ENCODE measurements at regions not wholly inside any gene's neighbourhood (a gene's known extent, or its start where the extent isn't known, plus 50 kb on each side); places are given as distances from the start of the nearest gene placed in this dataset.

DNA sequence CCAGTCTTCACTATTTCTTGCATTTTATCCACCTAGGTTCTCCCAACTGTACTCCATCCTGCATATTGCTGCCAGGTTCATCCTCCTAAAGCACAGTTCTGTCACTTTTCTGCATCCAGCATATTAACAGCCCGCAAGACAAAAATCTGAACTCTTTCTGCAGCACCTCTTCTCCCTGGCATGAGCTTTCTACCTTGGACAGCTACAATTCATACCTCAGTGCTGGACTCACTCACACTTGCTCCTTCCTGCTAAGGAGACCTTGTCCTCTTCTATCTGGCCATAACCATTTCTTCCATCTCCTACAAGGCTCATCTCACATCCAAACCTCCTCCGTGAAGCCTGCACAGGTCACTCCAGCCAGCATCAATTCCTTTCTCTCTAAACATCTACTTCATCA lies 170.1 kb upstream of the GRIP1 start:
- H3K4me3 ChIP-seq (ENCODE audit: low read length in 3 of 3) = no peak overlapping the region
- TF ChIP-seq, protein P1, sequence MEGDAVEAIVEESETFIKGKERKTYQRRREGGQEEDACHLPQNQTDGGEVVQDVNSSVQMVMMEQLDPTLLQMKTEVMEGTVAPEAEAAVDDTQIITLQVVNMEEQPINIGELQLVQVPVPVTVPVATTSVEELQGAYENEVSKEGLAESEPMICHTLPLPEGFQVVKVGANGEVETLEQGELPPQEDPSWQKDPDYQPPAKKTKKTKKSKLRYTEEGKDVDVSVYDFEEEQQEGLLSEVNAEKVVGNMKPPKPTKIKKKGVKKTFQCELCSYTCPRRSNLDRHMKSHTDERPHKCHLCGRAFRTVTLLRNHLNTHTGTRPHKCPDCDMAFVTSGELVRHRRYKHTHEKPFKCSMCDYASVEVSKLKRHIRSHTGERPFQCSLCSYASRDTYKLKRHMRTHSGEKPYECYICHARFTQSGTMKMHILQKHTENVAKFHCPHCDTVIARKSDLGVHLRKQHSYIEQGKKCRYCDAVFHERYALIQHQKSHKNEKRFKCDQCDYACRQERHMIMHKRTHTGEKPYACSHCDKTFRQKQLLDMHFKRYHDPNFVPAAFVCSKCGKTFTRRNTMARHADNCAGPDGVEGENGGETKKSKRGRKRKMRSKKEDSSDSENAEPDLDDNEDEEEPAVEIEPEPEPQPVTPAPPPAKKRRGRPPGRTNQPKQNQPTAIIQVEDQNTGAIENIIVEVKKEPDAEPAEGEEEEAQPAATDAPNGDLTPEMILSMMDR (IDR thresholded peaks at IDR 0.05; ENCODE audit: borderline replicate concordance, extremely low read depth, insufficient read depth) = no peak
- no peak overlapping the region for H3K27ac ChIP-seq (ENCODE audit: low read depth in 2 of 2, low read length in 2 of 2)
- peaks cover 0 to 2% (median 0%) of the 10 kb centered on the region in 3 donors for H3K9me3 ChIP-seq (ENCODE audit: control insufficient read depth in 2 of 3, insufficient read depth in 1 of 3, low read length in 3 of 3)
- no peaks in the 10 kb centered on the region for H3K36me3 ChIP-seq (ENCODE audit: control insufficient read depth in 2 of 3, insufficient read depth in 3 of 3, low read length in 3 of 3)
- no peak overlapping the region for H3K9ac ChIP-seq (ENCODE audit: low read length in 3 of 3)
- peaks cover 0 to 4% (median 0%) of the 10 kb centered on the region in 3 donors for H3K4me1 ChIP-seq (ENCODE audit: control insufficient read depth in 2 of 3, insufficient read depth in 2 of 3, low read depth in 1 of 3, low read length in 3 of 3)
- DNase-seq = no peak
- no peak for FAIRE-seq
- intact Hi-C loops (cut with DNase I) = no loop called here
- H3K27me3 ChIP-seq (ENCODE audit: control insufficient read depth, insufficient read depth, low read length) = no peaks in the 10 kb centered on the region

- Histone ChIP-seq H3K4me1 (ENCODE audit: control insufficient read depth in 2 of 3, insufficient read depth in 2 of 3, low read depth in 1 of 3, low read length in 3 of 3) (peaks cover 0 to 6% (median 0%) of the 10 kb centered on the region in 3 donors), H3K4me3 (ENCODE audit: low read length in 3 of 3) (no peak overlapping the region), H3K27ac (ENCODE audit: low read depth in 2 of 2, low read length in 2 of 2) (no peak overlapping the region), H3K36me3 (ENCODE audit: control insufficient read depth in 2 of 3, insufficient read depth in 3 of 3, low read length in 3 of 3) (no peaks in the 10 kb centered on the region), H3K9ac (ENCODE audit: low read length in 3 of 3) (no peak overlapping the region), H3K27me3 (ENCODE audit: control insufficient read depth, insufficient read depth, low read length) (no peaks in the 10 kb centered on the region), H3K9me3 (ENCODE audit: control insufficient read depth in 2 of 3, insufficient read depth in 1 of 3, low read length in 3 of 3) (no peaks in the 10 kb centered on the region)
- FAIRE-seq = no peak
- TF ChIP-seq, protein P1 (IDR thresholded peaks at IDR 0.05; ENCODE audit: borderline replicate concordance, extremely low read depth, insufficient read depth) = no peak
- DNase-seq = no peak
- intact Hi-C loops (cut with DNase I) = no loop called here
Observed at GRCh38 chr12:66851134-66851533, 172.3 kb upstream of the GRIP1 start.

- no peaks in the 10 kb centered on the region for H3K36me3 ChIP-seq (ENCODE audit: control insufficient read depth in 2 of 3, insufficient read depth in 3 of 3, low read length in 3 of 3)
- no peaks in the 10 kb centered on the region for H3K27me3 ChIP-seq (ENCODE audit: control insufficient read depth, insufficient read depth, low read length)
- TF ChIP-seq, protein P1 (IDR thresholded peaks at IDR 0.05; ENCODE audit: borderline replicate concordance, extremely low read depth, insufficient read depth) = no peak
- H3K9me3 ChIP-seq (ENCODE audit: control insufficient read depth in 2 of 3, insufficient read depth in 1 of 3, low read length in 3 of 3) = no peaks in the 10 kb centered on the region
- H3K9ac ChIP-seq (ENCODE audit: low read length in 3 of 3) = no peak overlapping the region
- FAIRE-seq = no peak
- H3K4me3 ChIP-seq (ENCODE audit: low read length in 3 of 3) = no peak overlapping the region
- H3K4me1 ChIP-seq (ENCODE audit: control insufficient read depth in 2 of 3, insufficient read depth in 2 of 3, low read depth in 1 of 3, low read length in 3 of 3) = peaks cover 0 to 6% (median 0%) of the 10 kb centered on the region in 3 donors
- no peak overlapping the region for H3K27ac ChIP-seq (ENCODE audit: low read depth in 2 of 2, low read length in 2 of 2)
- intact Hi-C loops (cut with DNase I) = no loop called here
- DNase-seq = no peak
Observed at GRCh38 chr12:66852091-66852490, 173.2 kb upstream of the GRIP1 start.

GRCh38 chr12:66852765-66853164 lies 173.9 kb upstream of the GRIP1 start:
- H3K27me3 ChIP-seq (ENCODE audit: control insufficient read depth, insufficient read depth, low read length) = no peaks in the 10 kb centered on the region
- DNase-seq (no peak), FAIRE-seq (no peak)
- intact Hi-C loops (cut with DNase I) = no loop called here
- TF ChIP-seq, protein P1 (IDR thresholded peaks at IDR 0.05; ENCODE audit: borderline replicate concordance, extremely low read depth, insufficient read depth) = no peak
- no peak overlapping the region for H3K27ac ChIP-seq (ENCODE audit: low read depth in 2 of 2, low read length in 2 of 2)
- H3K36me3 ChIP-seq (ENCODE audit: control insufficient read depth in 2 of 3, insufficient read depth in 3 of 3, low read length in 3 of 3) = no peaks in the 10 kb centered on the region
- H3K9me3 ChIP-seq (ENCODE audit: control insufficient read depth in 2 of 3, insufficient read depth in 1 of 3, low read length in 3 of 3) = no peaks in the 10 kb centered on the region
- H3K9ac ChIP-seq (ENCODE audit: low read length in 3 of 3) = no peak overlapping the region
- H3K4me3 ChIP-seq (ENCODE audit: low read length in 3 of 3) = peak overlapping the region in 1 of 3 donors; percentile 11
- H3K4me1 ChIP-seq (ENCODE audit: control insufficient read depth in 2 of 3, insufficient read depth in 2 of 3, low read depth in 1 of 3, low read length in 3 of 3) = peaks cover 0 to 6% (median 0%) of the 10 kb centered on the region in 3 donors

All from kidney (tissue), 13 donors.